HepG2 (cell line): ENCODE measurements at regions not wholly inside any gene's neighbourhood (a gene's known extent, or its start where the extent isn't known, plus 50 kb on each side); places are given as distances from the start of the nearest gene placed in this dataset.

Source experiments
- ATAC-seq: fragments of 200-7000 bp; cut with Tn5 transposase; 3 replicates; pipeline ENCODE4 v1.9.1; 2020; ENCODE audit warnings: mild to moderate bottlenecking, moderate library complexity
- BruUV-seq: library from RNA; stranded (reverse); fragments of 400-500 nt; replicated peaks from 2 replicates; lab custom pipeline; 2021; lab: Mats Ljungman, UMichigan
- CTCF ChIA-PET: fragments of 300-600 bp; formaldehyde crosslinking; extraction: SDS; loops from one replicate; lab custom pipeline; 2021; ENCODE audit warnings: low total read pairs, inconsistent platforms, low intra/inter-chr PET ratio; lab: Yijun Ruan, JAX
- POLR2A ChIA-PET: fragments of 350-600 bp; sonication (Branson Sonifier 250); formaldehyde crosslinking; loops from one replicate; lab custom pipeline; 2020; ENCODE audit warnings: antibody characterized with exemption, inconsistent platforms; lab: Yijun Ruan, JAX
- DNase-seq: peaks from one replicate; pipeline ENCODE4 v3.0.0-alpha.2; 2015; ENCODE audit warnings: low spot score
- FAIRE-seq: peaks from 3 replicates; lab custom pipeline; 2011; peaks lifted over from hg19 to GRCh38; lab: Jason Lieb, UNC
- H2AFZ ChIP-seq: one replicate; pipeline ENCODE4 v1.6.1; 2011; ENCODE audit warnings: low read length, inconsistent platforms
- H3K27ac ChIP-seq: fragments of 300-600 bp; 3 replicates; pipeline ENCODE4 v1.8.0; 2011; ENCODE audit warnings: mixed run types, mild to moderate bottlenecking, mixed read lengths, low read length, inconsistent platforms; ENCODE audit not compliant: insufficient read depth; ENCODE audit errors: extremely low read length
- H3K27me3 ChIP-seq, 2 experiments: fragments of 200-600 bp in 1 of 2; 2 replicates in 1 of 2; 3 replicates in 1 of 2; pipeline versions ENCODE4 v1.6.0 to v1.8.0; 2011; ENCODE audit warnings: low read length in 2 of 2, mild to moderate bottlenecking in 2 of 2, moderate library complexity in 2 of 2, inconsistent platforms in 1 of 2; ENCODE audit not compliant: insufficient read depth in 2 of 2, control insufficient read depth in 1 of 2
- H3K36me3 ChIP-seq, 2 experiments: fragments of 200-600 bp in 1 of 2; replicated peaks in 1 of 2; 2 replicates in 1 of 2; 3 replicates in 1 of 2; pipeline versions ENCODE4 v1.5.1 to v1.8.0; 2011; ENCODE audit warnings: low read length in 2 of 2, inconsistent platforms in 1 of 2; ENCODE audit not compliant: insufficient read depth in 2 of 2, control insufficient read depth in 1 of 2
- H3K4me1 ChIP-seq: 2 replicates; pipeline ENCODE4 v1.5.1; 2012; ENCODE audit warnings: low read length, inconsistent platforms; ENCODE audit not compliant: insufficient read depth
- H3K4me2 ChIP-seq: 2 replicates; pipeline ENCODE4 v1.6.0; 2011; ENCODE audit warnings: low read depth, low read length, inconsistent platforms
- H3K4me3 ChIP-seq, 3 experiments: fragments of 200-600 bp in 1 of 3; sonication (generic), shearing (Covaris generic) in 1 of 3; replicated peaks in 1 of 3; 2 replicates each; pipeline ENCODE4 v1.5.1; 2011 to 2016; ENCODE audit warnings: low read length in 3 of 3, inconsistent platforms in 2 of 3, low read depth in 2 of 3, mild to moderate bottlenecking in 2 of 3, control low read depth in 1 of 3, mixed read lengths in 1 of 3; ENCODE audit not compliant: insufficient read depth in 1 of 3
- H3K79me2 ChIP-seq: one replicate; pipeline ENCODE4 v1.6.1; 2011; ENCODE audit warnings: low read length, inconsistent platforms; ENCODE audit not compliant: insufficient read depth
- H3K9ac ChIP-seq: 2 replicates; pipeline ENCODE4 v1.6.0; 2011; ENCODE audit warnings: mild to moderate bottlenecking, low read depth, low read length, inconsistent platforms; ENCODE audit not compliant: insufficient read depth
- H3K9me3 ChIP-seq: 2 replicates; pipeline ENCODE4 v1.5.1; 2012; ENCODE audit warnings: mild to moderate bottlenecking, low read length
- H4K20me1 ChIP-seq: 2 replicates; pipeline ENCODE4 v1.6.0; 2011; ENCODE audit warnings: inconsistent platforms, mild to moderate bottlenecking, low read length, moderate library complexity; ENCODE audit not compliant: insufficient read depth
- AHDC1 ChIP-seq: sonication (generic); formaldehyde crosslinking; IDR thresholded peaks from 2 replicates; pipeline ENCODE4 v1.5.1; 2020; ENCODE audit warnings: mild to moderate bottlenecking, missing genetic modification reagents, borderline replicate concordance
- KAT2B ChIP-seq: fragments of 150-350 bp; IDR thresholded peaks from 2 replicates; pipeline ENCODE4 v1.6.1; 2014; ENCODE audit warnings: low read depth, low read length, borderline replicate concordance
- MNT ChIP-seq: fragments of 450-650 bp; IDR thresholded peaks from 2 replicates; pipeline ENCODE4 v1.6.1; 2016
- PCBP1 ChIP-seq: fragments of 200-400 bp; formaldehyde crosslinking; IDR thresholded peaks from 2 replicates; pipeline ENCODE4 v1.6.1; 2017; ENCODE audit warnings: mild to moderate bottlenecking, low read depth, low read length, borderline replicate concordance
- TCF7 ChIP-seq: sonication (generic); IDR thresholded peaks from 2 replicates; pipeline ENCODE4 v1.6.1; 2016; ENCODE audit warnings: antibody characterized with exemption, low read depth
- U2AF2 ChIP-seq: fragments of 200-400 bp; formaldehyde crosslinking; IDR thresholded peaks from 2 replicates; pipeline ENCODE4 v1.6.1; 2017; ENCODE audit warnings: low read depth, mild to moderate bottlenecking, low read length
- ZHX1 ChIP-seq: sonication (generic); formaldehyde crosslinking; IDR thresholded peaks from 2 replicates; pipeline ENCODE4 v1.8.1; 2022; ENCODE audit warnings: low read depth, mild to moderate bottlenecking, missing genetic modification reagents
- ZNF639 ChIP-seq: conservative IDR thresholded peaks from 2 replicates; pipeline ENCODE4 v1.6.1; 2018; ENCODE audit warnings: missing genetic modification reagents
- ZNF740 ChIP-seq: sonication (generic); formaldehyde crosslinking; IDR thresholded peaks from 2 replicates; pipeline ENCODE4 v1.4.0; 2020; ENCODE audit warnings: missing genetic modification reagents
- ZSCAN31 ChIP-seq: sonication (generic); formaldehyde crosslinking; IDR thresholded peaks from 2 replicates; pipeline ENCODE4 v1.5.0; 2020; ENCODE audit warnings: low read depth, mild to moderate bottlenecking, missing genetic modification reagents
- WGBS: methylation state at CpG from one replicate; pipeline ENCODE4 v1.1.6; 2017; ENCODE audit warnings: low lambda C conversion rate; 5-methylcytosine and 5-hydroxymethylcytosine counted together
- in situ Hi-C: cut with HindIII; loops from 2 replicates; pipeline ENCODE4 v1.10.0; 2017; ENCODE audit warnings: low pct_unique_long_range_greater_than_20kb; ENCODE audit not compliant: extremely low pct_ligation_motif_present
- intact Hi-C: fragments of 100-400 bp; cut with micrococcal nuclease; formaldehyde crosslinking; loops from one replicate; pipeline ENCODE4 v1.10.0; 2022; ENCODE audit not compliant: unreplicated experiment

GRCh38 chr16:8519179-8519578, 71.1 kb downstream of the TMEM114 start:
- Histone ChIP-seq H3K4me1 (no peaks in the 10 kb centered on the region), H2AFZ (no peak overlapping the region), H3K27me3 (peaks cover 3 to 72% of the 10 kb centered on the region in 2 experiments), H3K79me2 (no peaks in the 10 kb centered on the region), H3K9me3 (no peaks in the 10 kb centered on the region), H3K27ac (no peak overlapping the region), H3K9ac (no peak overlapping the region), H3K36me3 (no peaks in the 10 kb centered on the region), H3K4me3 (no peak overlapping the region), H3K4me2 (no peak overlapping the region), H4K20me1 (no peaks in the 10 kb centered on the region)
- no TSS peak for BruUV-seq
- ChIA-PET POLR2A (no interaction called here), CTCF (no interaction called here)
- intact Hi-C loops (no loop called here), in situ Hi-C loops (no loop called here)
- FAIRE-seq: no peak
- no peak for ATAC-seq
- DNase-seq: no peak
- 1% methylated on average over 4 of the region's 4 CpGs for WGBS
- TF ChIP-seq U2AF2: no peak
- TF ChIP-seq MNT: no peak
- no peak for TF ChIP-seq PCBP1
- no peak for TF ChIP-seq AHDC1 (CRISPR knock-in tag)
- no peak for TF ChIP-seq ZNF639 (CRISPR knock-in tag)
- no peak for TF ChIP-seq TCF7
- TF ChIP-seq ZSCAN31 (CRISPR knock-in tag): no peak
- no peak for TF ChIP-seq ZNF740 (CRISPR knock-in tag)
- no peak for TF ChIP-seq KAT2B
- TF ChIP-seq ZHX1: no peak
